HG02885 (cell line): ENCODE measurements at regions not wholly inside any gene's neighbourhood (a gene's known extent, or its start where the extent isn't known, plus 50 kb on each side); places are given as distances from the start of the nearest gene placed in this dataset.
"Not testable (repeated sequence)": the region's sequence is repeated elsewhere in the genome, so short reads cannot be mapped to it uniquely, and the experiment has no call there.

Source experiments
- ATAC-seq: cut with Tn5 transposase; IDR thresholded peaks from one replicate; pipeline ENCODE4 v1.9.1; 2021; ENCODE audit warnings: mild to moderate bottlenecking; ENCODE audit not compliant: unreplicated experiment, poor library complexity

- ATAC-seq, result not testable (repeated sequence)
Observed at GRCh38 chr9:101807879-101808278, 69.4 kb upstream of the GRIN3A start.

- ATAC-seq, result no peak
Observed at GRCh38 chr9:101796044-101796443, 57.6 kb upstream of the GRIN3A start.

- no peak for ATAC-seq
Observed at GRCh38 chr9:101795147-101795546, 56.7 kb upstream of the GRIN3A start.

GRCh38 chr9:101792475-101792874, 54.0 kb upstream of the GRIN3A start:
- no peak for ATAC-seq

- ATAC-seq, result peak; percentile 63
Observed at GRCh38 chr9:101791938-101792337, 53.5 kb upstream of the GRIN3A start.

- no peak for ATAC-seq
Observed at GRCh38 chr9:101791533-101791932, 53.1 kb upstream of the GRIN3A start.
